ENCODE measurements at regions not wholly inside any gene's neighbourhood (a gene's known extent, or its start where the extent isn't known, plus 50 kb on each side); places are given as distances from the start of the nearest gene placed in this dataset.

GRCh38 chr20:48219306-48219705 is 434.0 kb upstream of the SULF2 start:
- H3K9me3 ChIP-seq (ENCODE audit: control insufficient read depth, low read length), result no peaks in the 10 kb centered on the region
- WGBS, 2 experiments (ENCODE audit: insufficient coverage in 1 of 2, insufficient read length in 1 of 2), result 90 to 97% methylated on average over 3 to 5 of the region's 5 CpGs
- no peaks in the 10 kb centered on the region for H3K36me3 ChIP-seq (ENCODE audit: control insufficient read depth, insufficient read depth, low read length)
- TF ChIP-seq, protein P1, sequence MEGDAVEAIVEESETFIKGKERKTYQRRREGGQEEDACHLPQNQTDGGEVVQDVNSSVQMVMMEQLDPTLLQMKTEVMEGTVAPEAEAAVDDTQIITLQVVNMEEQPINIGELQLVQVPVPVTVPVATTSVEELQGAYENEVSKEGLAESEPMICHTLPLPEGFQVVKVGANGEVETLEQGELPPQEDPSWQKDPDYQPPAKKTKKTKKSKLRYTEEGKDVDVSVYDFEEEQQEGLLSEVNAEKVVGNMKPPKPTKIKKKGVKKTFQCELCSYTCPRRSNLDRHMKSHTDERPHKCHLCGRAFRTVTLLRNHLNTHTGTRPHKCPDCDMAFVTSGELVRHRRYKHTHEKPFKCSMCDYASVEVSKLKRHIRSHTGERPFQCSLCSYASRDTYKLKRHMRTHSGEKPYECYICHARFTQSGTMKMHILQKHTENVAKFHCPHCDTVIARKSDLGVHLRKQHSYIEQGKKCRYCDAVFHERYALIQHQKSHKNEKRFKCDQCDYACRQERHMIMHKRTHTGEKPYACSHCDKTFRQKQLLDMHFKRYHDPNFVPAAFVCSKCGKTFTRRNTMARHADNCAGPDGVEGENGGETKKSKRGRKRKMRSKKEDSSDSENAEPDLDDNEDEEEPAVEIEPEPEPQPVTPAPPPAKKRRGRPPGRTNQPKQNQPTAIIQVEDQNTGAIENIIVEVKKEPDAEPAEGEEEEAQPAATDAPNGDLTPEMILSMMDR (conservative IDR thresholded peaks at IDR 0.05), result no peak
- peaks cover 2% of the 10 kb centered on the region for H3K36me3 Mint-ChIP-seq (ENCODE audit: low read depth)
- no peaks in the 10 kb centered on the region for H3K4me1 ChIP-seq (ENCODE audit: control insufficient read depth, insufficient read depth, low read length)
- peaks cover 5% of the 10 kb centered on the region for H3K4me1 Mint-ChIP-seq
- H3K27ac Mint-ChIP-seq, result no peak overlapping the region
- peaks cover 3% of the 10 kb centered on the region for H3K9me3 Mint-ChIP-seq
- peaks cover 2% of the 10 kb centered on the region for H3K27me3 Mint-ChIP-seq (ENCODE audit: insufficient read depth)
- no peak overlapping the region for H3K9ac ChIP-seq (ENCODE audit: extremely low read depth, low read length, poor library complexity, severe bottlenecking)
- DNase-seq, result no peak
- no peak overlapping the region for H3K4me3 ChIP-seq (ENCODE audit: low read length)
- H3K27ac ChIP-seq (ENCODE audit: low read depth, low read length), result no peak overlapping the region
- no peak overlapping the region for H3K4me3 Mint-ChIP-seq
- H3K27me3 ChIP-seq (ENCODE audit: control insufficient read depth, insufficient read depth, low read length, poor library complexity, severe bottlenecking), result no peaks in the 10 kb centered on the region

- Mint-ChIP-seq H3K4me1 (peaks cover 5% of the 10 kb centered on the region), H3K27me3 (ENCODE audit: insufficient read depth) (no peaks in the 10 kb centered on the region), H3K36me3 (ENCODE audit: low read depth) (no peaks in the 10 kb centered on the region), H3K27ac (no peak overlapping the region), H3K4me3 (no peak overlapping the region), H3K9me3 (peaks cover 1% of the 10 kb centered on the region)
- TF ChIP-seq, protein P1 (conservative IDR thresholded peaks at IDR 0.05), result no peak
- H3K9ac ChIP-seq (ENCODE audit: extremely low read depth, low read length, poor library complexity, severe bottlenecking), result no peak overlapping the region
- no peaks in the 10 kb centered on the region for H3K4me1 ChIP-seq (ENCODE audit: control insufficient read depth, insufficient read depth, low read length)
- WGBS, 2 experiments (ENCODE audit: insufficient coverage in 1 of 2, insufficient read length in 1 of 2), result 87 to 89% methylated on average over 13 to 14 of the region's 14 CpGs
- H3K36me3 ChIP-seq (ENCODE audit: control insufficient read depth, insufficient read depth, low read length), result no peaks in the 10 kb centered on the region
- H3K9me3 ChIP-seq (ENCODE audit: control insufficient read depth, low read length), result no peaks in the 10 kb centered on the region
- no peaks in the 10 kb centered on the region for H3K27me3 ChIP-seq (ENCODE audit: control insufficient read depth, insufficient read depth, low read length, poor library complexity, severe bottlenecking)
- H3K27ac ChIP-seq (ENCODE audit: low read depth, low read length), result no peak overlapping the region
- no peak for DNase-seq
- H3K4me3 ChIP-seq (ENCODE audit: low read length), result no peak overlapping the region
These were observed 431.9 kb upstream of the SULF2 start for GRCh38 chr20:48217190-48217589.

DNA sequence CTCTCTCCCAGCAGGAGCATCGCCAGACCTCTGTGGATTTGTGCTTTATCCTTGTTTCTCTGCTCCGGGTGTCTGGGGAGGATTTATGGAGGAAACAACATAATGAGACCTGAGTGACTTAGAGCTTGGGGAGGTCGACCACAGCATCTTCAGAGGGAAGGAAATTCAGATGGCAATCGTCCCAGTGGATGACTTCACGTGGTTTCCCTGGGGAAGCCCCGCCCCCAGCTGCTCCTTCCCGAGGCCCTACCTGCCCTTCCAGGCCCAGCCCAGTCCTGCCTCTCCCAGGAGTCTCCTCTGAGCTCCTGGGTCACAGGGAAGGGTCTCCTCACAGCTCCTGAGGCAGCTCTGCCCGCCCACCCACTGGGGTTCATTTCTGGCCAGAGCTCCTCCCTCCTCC is 430.3 kb upstream of the SULF2 start:
- no peak overlapping the region for H3K4me3 Mint-ChIP-seq
- H3K27me3 Mint-ChIP-seq (ENCODE audit: insufficient read depth), result no peaks in the 10 kb centered on the region
- Histone ChIP-seq H3K27me3 (ENCODE audit: control insufficient read depth, insufficient read depth, low read length, poor library complexity, severe bottlenecking) (no peaks in the 10 kb centered on the region), H3K4me1 (ENCODE audit: control insufficient read depth, insufficient read depth, low read length) (no peaks in the 10 kb centered on the region), H3K9me3 (ENCODE audit: control insufficient read depth, low read length) (no peaks in the 10 kb centered on the region), H3K36me3 (ENCODE audit: control insufficient read depth, insufficient read depth, low read length) (no peaks in the 10 kb centered on the region), H3K27ac (ENCODE audit: low read depth, low read length) (no peak overlapping the region), H3K4me3 (ENCODE audit: low read length) (no peak overlapping the region), H3K9ac (ENCODE audit: extremely low read depth, low read length, poor library complexity, severe bottlenecking) (no peak overlapping the region)
- H3K4me1 Mint-ChIP-seq, result peaks cover 5% of the 10 kb centered on the region
- H3K36me3 Mint-ChIP-seq (ENCODE audit: low read depth), result no peaks in the 10 kb centered on the region
- DNase-seq, result peak; percentile 64
- TF ChIP-seq, protein P1 (conservative IDR thresholded peaks at IDR 0.05), result no peak
- no peaks in the 10 kb centered on the region for H3K9me3 Mint-ChIP-seq
- 71 to 81% methylated on average over 4 to 8 of the region's 8 CpGs for WGBS, 2 experiments (ENCODE audit: insufficient coverage in 1 of 2, insufficient read length in 1 of 2)
- peak overlapping the region; percentile 44 for H3K27ac Mint-ChIP-seq
